ENCODE measurements at regions not wholly inside any gene's neighbourhood (a gene's known extent, or its start where the extent isn't known, plus 50 kb on each side); places are given as distances from the start of the nearest gene placed in this dataset.
"Not testable (repeated sequence)": the region's sequence is repeated elsewhere in the genome, so short reads cannot be mapped to it uniquely, and the experiment has no call there.

DNA sequence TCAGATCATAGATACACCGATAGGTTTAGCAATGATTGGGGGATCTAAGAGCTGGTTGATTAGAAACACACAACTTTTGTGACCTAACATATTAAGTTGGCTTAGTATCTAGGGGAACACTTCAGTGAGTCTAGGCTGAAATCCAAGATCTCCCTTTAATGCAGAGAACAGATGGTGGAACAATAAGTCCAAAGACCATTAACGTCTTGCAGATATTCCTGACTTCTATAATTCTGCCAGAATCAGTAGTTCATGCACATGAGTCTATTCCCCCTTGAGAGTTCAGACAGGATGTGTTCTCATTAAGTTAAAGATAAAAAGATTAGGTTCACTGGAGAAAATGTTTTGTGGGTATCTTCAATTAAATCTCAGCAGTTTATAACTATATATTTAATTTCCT is 506.5 kb downstream of the TSN start:
- no peak for DNase-seq (ENCODE audit: extremely low read depth, low read depth, low spot score)

DNA sequence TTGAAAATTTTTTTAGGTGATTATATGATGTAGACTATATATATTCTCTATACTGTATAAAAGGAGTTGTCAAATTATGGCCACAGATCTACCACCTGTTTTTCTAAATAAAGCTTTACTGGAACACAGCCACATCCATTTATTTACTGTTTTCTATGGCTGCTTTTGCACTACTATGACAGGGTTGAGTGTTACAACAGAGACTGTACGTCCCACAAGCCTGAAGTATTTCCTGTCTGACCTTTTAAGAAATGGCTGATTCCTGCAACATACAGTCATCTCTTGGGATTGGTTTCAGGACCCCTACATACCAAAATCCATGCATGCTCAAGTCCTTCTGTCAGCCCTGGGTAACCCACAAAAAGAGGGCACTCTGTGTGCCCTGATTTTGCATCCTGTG is 508.3 kb downstream of the TSN start:
- no peak for DNase-seq (ENCODE audit: extremely low read depth, low read depth, low spot score)

DNA sequence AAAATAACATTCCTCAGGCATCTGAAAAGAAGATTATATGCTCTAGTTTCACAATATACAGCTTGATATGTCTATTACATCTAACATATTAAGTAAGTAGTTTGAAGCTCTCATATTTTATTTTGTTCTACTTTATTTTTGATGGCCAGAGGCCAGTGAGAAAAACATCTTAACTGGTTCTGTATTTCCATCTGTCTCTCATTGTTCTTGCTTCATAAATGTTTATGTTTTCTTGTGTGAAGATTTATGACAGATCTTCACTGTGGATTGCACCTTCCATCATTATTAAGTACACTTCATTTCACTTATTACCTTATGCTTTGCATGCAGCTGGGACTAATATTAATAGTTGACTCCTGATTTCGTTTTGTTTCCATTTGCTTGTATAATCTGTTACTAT is 511.2 kb downstream of the TSN start:
- no peak for DNase-seq (ENCODE audit: extremely low read depth, low read depth, low spot score)

DNA sequence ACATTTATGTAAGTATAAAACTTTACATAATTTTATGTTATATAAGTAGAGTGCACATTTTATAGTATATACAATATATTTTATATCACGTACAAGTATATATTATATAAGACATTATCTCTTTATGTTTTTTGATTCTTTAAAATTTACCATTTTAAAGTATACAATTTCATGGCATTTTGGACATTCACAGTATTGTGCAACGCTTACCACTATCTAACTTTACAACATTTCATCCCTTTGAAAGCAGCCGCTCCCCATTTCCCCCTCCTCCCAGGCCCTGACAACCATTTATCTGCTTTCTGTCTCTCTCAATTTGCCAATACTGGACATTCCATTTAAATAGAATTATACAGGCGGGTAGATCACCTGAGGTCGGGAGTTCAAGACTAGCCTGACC is 512.5 kb downstream of the TSN start:
- no peak for DNase-seq (ENCODE audit: extremely low read depth, low read depth, low spot score)

DNA sequence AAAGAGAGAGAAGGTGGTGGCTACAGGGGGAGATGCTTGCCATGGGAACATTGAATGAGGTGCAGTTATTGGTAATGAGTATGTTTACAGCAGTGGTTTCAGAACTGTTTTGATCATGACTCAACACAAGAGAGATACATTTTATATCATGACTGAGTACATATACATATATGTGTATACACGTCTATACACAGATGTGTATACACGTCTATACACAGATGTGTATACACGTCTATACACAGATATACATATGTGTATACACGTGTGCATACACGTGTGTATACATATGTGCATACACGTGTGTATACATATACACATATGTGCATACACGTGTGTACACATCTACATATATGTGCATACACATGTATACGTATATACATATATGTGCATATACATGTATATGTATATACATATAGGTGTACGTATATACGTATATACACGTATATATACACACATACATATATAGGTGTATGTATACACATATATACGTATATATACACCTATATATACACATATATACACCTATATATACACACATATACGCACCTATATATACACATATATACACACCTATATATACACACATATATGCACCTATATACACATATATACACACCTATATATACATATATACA is 518.5 kb downstream of the TSN start:
- no peak for DNase-seq (ENCODE audit: extremely low read depth, low read depth, low spot score)

DNA sequence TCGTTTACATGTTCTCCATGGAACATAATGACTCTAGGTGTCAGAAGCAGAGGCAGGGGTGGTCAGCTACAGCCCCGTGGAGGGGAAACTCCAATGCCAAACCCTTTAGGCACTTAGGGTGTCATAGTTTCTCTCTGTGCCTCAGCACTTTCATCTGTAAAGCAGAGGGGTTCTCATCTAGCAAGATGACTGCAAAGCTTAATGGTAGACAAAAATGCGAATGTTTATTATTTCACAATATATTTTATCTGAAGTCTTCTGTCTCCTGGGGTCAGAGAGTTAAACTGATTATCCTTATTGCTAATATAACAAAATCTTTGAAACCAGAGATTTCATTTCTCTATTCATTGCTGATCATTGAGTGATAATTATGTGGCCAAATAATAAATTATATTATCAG is 522.5 kb downstream of the TSN start:
- no peak for DNase-seq (ENCODE audit: extremely low read depth, low read depth, low spot score)

DNA sequence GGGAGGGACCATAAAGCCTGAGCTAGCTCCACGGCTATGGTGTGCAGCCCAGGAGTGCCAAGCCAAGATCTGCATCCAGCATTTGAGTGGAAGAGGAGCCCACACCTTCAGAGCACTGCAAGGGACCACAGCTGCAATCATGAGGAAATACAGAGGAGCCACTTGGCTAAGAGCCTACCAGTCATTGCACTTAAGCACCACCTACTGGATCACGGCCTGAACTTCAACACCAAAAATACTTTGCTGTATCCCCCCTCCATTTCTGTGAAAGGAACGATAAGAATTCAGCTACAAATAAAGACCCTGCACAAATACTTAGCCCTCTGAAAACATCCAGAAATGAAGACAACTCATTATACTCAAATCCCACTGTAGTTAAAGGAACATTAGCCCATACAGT is 545.3 kb downstream of the TSN start:
- DNase-seq (ENCODE audit: extremely low read depth, low read depth, low spot score): no peak

DNA sequence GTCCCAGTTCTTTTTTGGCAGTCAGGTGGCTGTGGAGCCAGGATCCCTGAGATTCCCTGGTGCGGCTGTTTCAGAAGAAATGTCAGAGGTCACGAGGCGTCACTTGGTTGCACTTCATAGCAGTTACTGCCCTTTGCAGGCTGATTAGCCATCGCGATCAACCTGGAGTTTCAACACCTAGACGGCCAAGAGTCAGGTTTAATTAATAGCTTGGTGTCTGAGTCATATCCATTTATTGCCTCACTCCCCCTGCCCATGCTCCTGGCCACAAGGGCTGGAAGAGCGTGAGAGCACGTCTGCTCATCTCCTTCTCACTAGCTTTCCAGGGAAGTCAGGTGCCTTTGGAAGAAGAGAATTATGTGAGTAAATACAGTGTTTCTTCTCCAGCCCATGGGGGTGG is 552.3 kb downstream of the TSN start:
- no peak for DNase-seq (ENCODE audit: extremely low read depth, low read depth, low spot score)

DNA sequence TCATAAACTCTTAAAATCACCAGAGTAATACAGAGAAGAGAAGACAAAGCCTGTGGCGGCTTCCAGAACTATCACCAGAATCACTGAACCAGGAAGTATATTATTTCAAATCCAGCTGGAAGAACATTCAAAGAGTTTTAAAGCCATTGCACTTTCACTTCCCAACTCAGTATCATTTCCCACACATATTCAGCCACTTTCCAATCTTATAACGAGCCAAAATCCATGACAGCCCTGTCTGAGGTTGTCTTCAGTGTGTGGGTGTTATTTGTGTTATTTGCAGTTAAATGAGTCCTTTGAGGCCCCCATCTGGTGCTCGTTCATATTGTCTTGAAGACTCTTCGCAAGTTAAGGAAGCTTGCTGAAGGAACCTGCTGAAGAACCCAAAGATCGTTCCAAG is 559.9 kb downstream of the TSN start:
- no peak for DNase-seq (ENCODE audit: extremely low read depth, low read depth, low spot score)

DNA sequence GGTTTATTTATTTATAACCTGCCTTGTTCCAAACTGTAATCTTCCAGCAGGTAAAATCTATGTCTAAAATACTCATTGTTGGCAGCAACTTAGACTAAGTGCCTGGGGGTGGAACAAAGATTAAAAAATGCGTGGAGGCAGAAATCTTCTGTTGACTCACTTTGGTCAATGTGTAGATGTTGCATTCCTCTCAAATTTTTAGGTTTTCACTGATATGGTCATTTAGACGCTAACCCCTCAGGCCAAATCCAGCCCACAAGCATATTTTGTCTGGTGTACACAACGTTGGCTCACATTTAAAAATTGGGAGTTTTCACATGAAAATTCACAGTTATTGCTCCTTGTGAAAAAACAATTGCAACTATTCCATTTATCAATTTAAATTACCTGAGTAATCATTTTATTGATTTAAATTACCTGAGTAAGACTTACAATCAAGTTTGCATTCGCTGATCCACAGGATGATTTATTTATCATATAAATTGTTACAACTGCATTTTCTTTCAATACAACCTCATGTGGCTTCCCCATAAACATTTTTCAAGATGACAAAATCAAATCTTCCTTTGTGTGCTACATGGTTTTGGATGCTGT is 564.2 kb downstream of the TSN start:
- DNase-seq (ENCODE audit: extremely low read depth, low read depth, low spot score): no peak

DNA sequence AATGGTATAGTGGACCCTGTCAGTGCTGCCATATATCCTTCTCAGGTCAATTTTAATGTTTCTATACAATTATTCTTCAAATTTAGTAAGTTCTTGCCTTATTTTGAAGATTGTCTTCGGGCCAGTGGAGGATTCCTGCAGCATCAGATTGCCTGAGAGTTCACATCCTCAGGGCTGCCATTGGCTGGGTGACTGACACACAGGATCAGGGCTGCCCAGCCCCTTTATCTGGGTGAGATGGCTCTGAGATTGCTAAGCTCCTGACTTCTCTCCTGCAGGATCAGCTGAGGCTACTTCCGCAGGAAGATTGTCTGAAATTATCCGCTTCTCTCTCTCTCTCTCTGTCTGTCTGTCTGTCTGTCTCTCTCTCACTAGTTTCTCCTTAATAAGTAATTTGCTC is 567.4 kb downstream of the TSN start:
- DNase-seq (ENCODE audit: extremely low read depth, low read depth, low spot score): no peak

DNA sequence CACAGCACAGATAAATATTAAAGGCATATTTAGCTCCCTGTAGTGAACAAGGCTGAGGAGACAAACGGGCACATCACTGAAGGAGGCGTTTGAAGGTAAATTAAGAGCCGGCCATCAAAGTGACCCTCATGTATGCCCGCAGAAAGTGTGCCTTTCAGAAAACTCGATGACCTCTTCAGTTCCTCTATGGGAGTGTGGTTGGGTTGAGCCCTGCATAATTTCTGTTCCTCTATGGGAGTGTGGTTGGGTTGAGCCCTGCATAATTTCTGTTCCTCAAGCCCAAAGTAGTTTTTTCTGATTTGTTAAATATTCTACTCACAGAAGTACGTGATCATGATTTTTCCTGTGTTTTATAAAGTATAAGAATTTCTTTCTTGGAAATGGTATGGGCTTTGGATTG is 568.5 kb downstream of the TSN start:
- DNase-seq (ENCODE audit: extremely low read depth, low read depth, low spot score): no peak

DNA sequence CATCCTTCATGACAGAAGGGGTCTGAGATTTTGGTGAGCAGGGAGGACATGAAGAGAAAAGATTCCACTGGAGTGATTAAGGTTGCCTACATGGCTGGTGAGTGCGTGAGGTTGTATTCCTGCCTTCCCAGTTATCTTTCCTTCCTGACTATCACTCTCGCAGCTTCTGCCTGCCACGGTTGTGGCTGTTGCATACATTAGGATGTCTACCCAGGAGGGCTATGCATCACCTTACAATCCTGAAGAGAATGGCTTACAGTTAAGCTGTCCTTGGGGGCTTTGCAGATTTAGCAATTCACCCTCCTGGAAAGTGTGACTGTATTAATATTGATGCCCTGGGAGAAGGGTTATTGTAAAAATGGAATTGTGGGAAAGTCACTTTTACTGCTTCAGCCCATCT is 571.0 kb downstream of the TSN start:
- DNase-seq (ENCODE audit: extremely low read depth, low read depth, low spot score): no peak

DNA sequence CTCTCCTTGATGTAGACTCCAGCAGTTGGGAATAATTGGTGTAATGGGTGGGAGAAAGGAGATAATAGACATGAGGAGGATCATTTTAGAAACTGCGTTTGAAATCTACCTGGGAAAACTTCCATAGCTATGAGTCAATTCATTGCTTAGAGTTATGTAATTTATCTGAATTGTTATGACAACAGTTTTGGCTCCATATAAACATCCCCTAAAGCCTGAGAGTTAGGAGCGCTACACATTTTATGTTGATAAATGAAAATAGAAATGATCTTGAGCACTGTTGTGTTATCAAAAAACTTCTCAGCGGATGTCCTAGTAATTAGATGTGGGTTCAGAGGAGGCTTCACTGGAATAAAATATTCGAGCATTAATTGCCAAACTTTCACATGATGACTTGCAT is 573.4 kb downstream of the TSN start:
- DNase-seq (ENCODE audit: extremely low read depth, low read depth, low spot score): no peak

DNA sequence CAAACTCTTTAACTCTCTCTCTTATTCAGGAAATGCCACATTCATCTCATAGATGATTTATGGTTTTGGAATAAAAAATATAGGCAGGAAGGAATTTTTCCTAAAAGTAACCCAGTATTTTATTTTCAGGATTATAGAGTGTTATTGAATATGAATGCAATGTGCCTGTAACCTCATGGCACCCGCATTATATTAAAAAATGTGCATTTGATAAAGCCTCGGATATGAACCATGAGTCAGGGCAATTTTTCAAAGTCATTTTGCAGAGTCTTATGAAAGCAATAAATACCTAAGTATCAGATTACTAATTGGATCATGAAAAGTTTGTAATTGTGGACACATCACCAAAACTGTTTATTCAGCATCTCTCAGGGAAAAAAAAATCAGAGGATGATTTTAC is 573.8 kb downstream of the TSN start:
- no peak for DNase-seq (ENCODE audit: extremely low read depth, low read depth, low spot score)

DNA sequence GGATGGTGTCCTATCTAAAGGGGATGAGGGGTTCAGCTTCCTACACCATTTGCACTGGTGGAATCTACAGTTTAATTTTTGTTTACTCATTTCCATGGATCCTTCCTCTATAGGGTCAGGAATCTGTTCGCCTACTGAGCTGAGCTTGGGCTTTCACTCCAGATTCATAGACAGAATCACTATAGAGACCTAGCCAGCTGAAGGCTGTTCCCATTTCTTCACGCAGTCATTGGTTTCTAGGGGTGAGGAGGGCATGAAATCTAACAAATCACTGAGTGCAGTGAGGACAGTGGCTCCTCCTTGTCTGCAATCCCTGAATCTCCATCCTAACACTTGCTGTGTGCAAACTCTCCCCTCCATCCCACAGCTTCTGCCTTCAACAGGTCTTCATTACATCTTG is 578.5 kb downstream of the TSN start:
- no peak for DNase-seq (ENCODE audit: extremely low read depth, low read depth, low spot score)

DNA sequence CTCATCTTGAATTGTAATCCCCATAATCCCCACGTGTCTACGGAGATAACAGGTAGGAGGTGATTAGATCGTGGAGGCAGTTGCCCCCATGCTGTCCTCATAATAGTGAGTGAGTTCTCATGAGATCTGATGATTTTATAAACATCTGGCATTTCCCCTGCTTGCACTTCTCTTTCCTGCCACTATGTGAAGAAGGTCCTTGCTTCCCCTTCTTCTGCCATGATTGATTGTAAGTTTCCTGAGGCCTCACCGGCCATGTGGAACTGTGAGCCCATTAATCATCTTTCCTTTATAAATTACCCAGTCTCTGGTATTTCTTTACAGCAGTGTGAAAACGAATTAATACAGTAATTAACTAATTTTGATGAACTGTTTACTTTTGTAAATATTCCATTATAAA is 582.5 kb downstream of the TSN start:
- no peak for DNase-seq (ENCODE audit: extremely low read depth, low read depth, low spot score)

DNA sequence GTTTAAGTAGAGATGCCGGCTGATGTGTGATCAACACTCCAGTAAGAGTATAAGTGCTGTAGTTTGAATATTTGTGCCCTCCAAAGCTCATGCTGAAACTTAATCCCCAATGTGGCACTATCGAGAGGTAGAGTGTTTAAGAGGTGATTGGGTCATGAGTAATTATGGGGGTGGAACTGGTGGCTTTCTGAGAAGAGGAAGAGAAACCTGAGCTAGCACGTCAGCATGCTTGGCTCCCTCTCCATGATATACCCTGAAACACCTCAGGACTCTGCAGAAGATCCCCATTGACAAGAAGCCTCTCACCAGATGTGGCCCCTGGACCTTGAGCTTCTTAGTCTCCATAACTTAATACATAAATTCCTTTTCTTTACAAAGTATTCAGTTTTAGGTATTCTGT is 584.8 kb downstream of the TSN start:
- no peak for DNase-seq (ENCODE audit: extremely low read depth, low read depth, low spot score)

DNA sequence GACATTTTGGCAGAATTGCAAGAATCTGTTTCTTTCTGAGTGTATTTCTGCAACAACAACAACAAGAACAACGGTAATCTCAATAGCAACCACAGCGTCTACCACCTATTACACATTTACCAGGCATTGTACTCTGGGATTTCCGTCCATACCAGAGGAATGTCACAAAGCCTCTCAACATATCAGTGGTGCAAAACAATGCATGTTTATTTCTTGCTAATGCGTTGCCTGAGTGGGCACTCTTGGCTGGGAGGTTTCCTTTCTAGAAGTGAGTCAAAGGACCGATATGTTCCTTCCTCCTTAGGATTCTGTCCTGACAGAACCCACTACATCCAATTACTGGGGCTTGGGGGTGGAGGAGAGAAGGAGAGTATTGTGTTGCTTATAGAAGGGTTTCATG is 585.6 kb downstream of the TSN start:
- no peak for DNase-seq (ENCODE audit: extremely low read depth, low read depth, low spot score)

DNA sequence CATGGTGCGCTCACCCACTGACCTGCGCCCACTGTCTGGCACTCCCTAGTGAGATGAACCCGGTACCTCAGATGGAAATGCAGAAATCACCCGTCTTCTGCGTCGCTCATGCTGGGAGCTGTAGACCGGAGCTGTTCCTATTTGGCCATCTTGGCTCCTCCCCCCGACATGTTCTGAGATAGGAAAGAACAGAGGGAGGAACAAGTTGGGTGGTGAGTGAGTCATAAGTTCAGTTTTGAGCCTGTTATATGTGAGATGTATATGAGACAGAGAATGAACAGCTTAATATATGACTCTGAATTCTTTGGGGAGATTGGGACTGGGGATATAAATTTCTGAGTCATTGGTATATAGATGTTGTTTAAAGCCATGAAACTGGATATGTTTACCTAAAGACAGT is 596.7 kb downstream of the TSN start:
- DNase-seq (ENCODE audit: extremely low read depth, low read depth, low spot score): not testable (repeated sequence)

DNA sequence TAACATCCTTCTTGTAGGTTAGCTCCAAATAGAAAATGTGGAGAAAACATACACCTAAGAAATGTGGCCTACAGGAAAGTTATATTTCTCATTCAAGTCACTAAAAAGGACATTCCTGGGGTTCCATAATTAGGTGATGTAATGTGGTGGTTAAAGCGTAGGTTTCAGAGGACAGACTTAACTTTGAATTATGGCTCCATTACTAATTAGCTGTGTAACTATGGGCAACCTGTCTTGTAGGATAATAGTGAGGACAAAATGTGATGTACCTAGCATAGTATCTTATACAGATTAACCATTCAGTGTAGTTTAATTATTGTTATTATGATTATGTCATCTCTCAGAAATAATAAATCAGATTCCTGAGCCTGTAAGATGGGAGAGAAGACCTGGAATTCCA is 602.5 kb downstream of the TSN start:
- no peak for DNase-seq (ENCODE audit: extremely low read depth, low read depth, low spot score)

DNA sequence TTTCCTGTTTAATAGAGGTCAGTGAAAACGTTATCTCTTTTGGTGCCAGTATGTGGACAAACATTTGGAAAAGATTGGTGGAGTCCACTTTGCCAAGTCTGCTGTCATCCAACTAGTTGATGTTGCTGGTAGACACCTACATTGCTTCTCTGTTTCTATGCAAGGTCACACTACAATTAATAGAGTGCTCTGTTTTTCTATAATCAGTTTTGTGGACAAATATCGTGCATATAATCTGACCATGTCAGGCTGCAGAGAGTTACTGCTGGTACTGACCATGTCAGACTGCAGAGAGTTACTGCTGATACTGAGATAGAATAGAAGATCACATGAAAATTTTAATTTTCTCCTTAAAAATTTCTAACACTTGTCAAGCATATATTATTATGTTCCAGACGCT is 603.3 kb downstream of the TSN start:
- DNase-seq (ENCODE audit: extremely low read depth, low read depth, low spot score): no peak

DNA sequence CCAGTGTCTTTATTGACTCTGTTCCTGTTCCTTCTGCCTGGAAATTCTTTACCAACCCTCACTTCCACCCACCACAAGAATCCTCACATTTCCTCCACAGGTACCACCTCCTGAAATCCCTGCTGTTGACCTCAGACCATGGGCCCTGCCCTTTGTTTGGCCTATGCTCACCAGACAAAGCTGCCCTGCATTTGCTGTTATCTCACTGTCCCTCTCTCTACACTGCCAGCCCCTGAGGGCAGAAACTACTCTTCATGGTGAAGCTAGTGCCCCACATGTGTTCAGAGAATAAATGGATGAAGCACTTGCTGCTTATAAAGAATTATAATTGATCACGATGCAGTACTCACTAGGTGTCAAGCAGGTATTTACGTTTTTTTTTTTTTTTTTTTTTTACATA is 608.4 kb downstream of the TSN start:
- DNase-seq (ENCODE audit: extremely low read depth, low read depth, low spot score): no peak
